HEK293 (cell line): ENCODE measurements at regions not wholly inside any gene's neighbourhood (a gene's known extent, or its start where the extent isn't known, plus 50 kb on each side); places are given as distances from the start of the nearest gene placed in this dataset.

Source experiments
- CTCF ChIA-PET: fragments of 350-600 bp; formaldehyde crosslinking; extraction: SDS; loops from one replicate; lab custom pipeline; 2021; ENCODE audit warnings: antibody characterized with exemption; lab: Yijun Ruan, JAX
- POLR2A ChIA-PET: fragments of 300-600 bp; formaldehyde crosslinking; extraction: SDS; loops from one replicate; lab custom pipeline; 2020; ENCODE audit warnings: antibody characterized with exemption, inconsistent platforms; lab: Yijun Ruan, JAX
- H3K27ac ChIP-seq: fragments of 200-500 bp; sonication (Bioruptor generic); 2 replicates; pipeline ENCODE4 v1.5.1; 2014; ENCODE audit warnings: low read depth, low read length, control low read depth, inconsistent platforms; ENCODE audit errors: extremely low read depth
- H3K36me3 ChIP-seq, 2 experiments: fragments of 200-500 bp in 1 of 2; sonication (Bioruptor generic) in 1 of 2; 1 replicate in 1 of 2; 2 replicates in 1 of 2; pipeline ENCODE4 v1.5.1; 2014 to 2017; ENCODE audit warnings: inconsistent platforms in 2 of 2, low read length in 2 of 2; ENCODE audit not compliant: control insufficient read depth in 2 of 2, insufficient read depth in 1 of 2
- H3K4me1 ChIP-seq: fragments of 200-500 bp; sonication (Bioruptor generic); 2 replicates; pipeline ENCODE4 v1.5.1; 2014; ENCODE audit warnings: mild to moderate bottlenecking, low read length, inconsistent platforms; ENCODE audit not compliant: control insufficient read depth, insufficient read depth
- H3K4me3 ChIP-seq: 2 replicates; pipeline ENCODE4 v1.5.1; 2011; ENCODE audit warnings: low read depth, mild to moderate bottlenecking, control low read depth, low read length, moderate library complexity
- H3K9me3 ChIP-seq: fragments of 200-500 bp; sonication (Bioruptor generic); 2 replicates; pipeline ENCODE4 v1.5.1; 2014; ENCODE audit warnings: low read depth, low read length, inconsistent platforms; ENCODE audit not compliant: control insufficient read depth, insufficient read depth
- OSR2 ChIP-seq: fragments of 450-650 bp; formaldehyde crosslinking; IDR thresholded peaks from 2 replicates; pipeline ENCODE4 v1.5.1; 2016; ENCODE audit warnings: missing biosample characterization, missing genetic modification characterization
- PRDM1 ChIP-seq: fragments of 450-650 bp; formaldehyde crosslinking; IDR thresholded peaks from 2 replicates; pipeline ENCODE4; 2016; ENCODE audit warnings: missing biosample characterization, missing genetic modification characterization
- SCRT1 ChIP-seq: fragments of 450-650 bp; formaldehyde crosslinking; IDR thresholded peaks from 2 replicates; pipeline ENCODE4 v1.5.1; 2016; ENCODE audit warnings: missing biosample characterization, missing genetic modification characterization, borderline replicate concordance
- ZBTB21 ChIP-seq: fragments of 450-650 bp; formaldehyde crosslinking; IDR thresholded peaks from 2 replicates; pipeline ENCODE4 v1.5.1; 2017; ENCODE audit warnings: missing biosample characterization, missing genetic modification characterization
- ZFP3 ChIP-seq: fragments of 450-650 bp; formaldehyde crosslinking; IDR thresholded peaks from 2 replicates; pipeline ENCODE4 v1.5.1; 2016; ENCODE audit warnings: low read depth, missing biosample characterization, missing genetic modification characterization
- ZNF140 ChIP-seq: fragments of 450-650 bp; formaldehyde crosslinking; IDR thresholded peaks from 2 replicates; pipeline ENCODE4 v1.5.1; 2016; ENCODE audit warnings: missing biosample characterization, missing genetic modification characterization
- ZNF155 ChIP-seq: fragments of 450-650 bp; formaldehyde crosslinking; IDR thresholded peaks from 2 replicates; pipeline ENCODE4 v1.5.1; 2016; ENCODE audit warnings: missing biosample characterization, missing genetic modification characterization
- ZNF16 ChIP-seq: fragments of 450-650 bp; formaldehyde crosslinking; IDR thresholded peaks from 2 replicates; pipeline ENCODE4 v1.5.1; 2016; ENCODE audit warnings: low read depth, missing biosample characterization, missing genetic modification characterization
- ZNF2 ChIP-seq: fragments of 450-650 bp; formaldehyde crosslinking; IDR thresholded peaks from 2 replicates; pipeline ENCODE4 v1.5.1; 2016; ENCODE audit warnings: missing biosample characterization, missing genetic modification characterization
- ZNF211 ChIP-seq: fragments of 450-650 bp; formaldehyde crosslinking; IDR thresholded peaks from 2 replicates; pipeline ENCODE4 v1.5.1; 2016; ENCODE audit warnings: low read depth, missing biosample characterization, missing genetic modification characterization
- ZNF416 ChIP-seq: fragments of 450-650 bp; formaldehyde crosslinking; IDR thresholded peaks from 2 replicates; pipeline ENCODE4 v1.5.1; 2016; ENCODE audit warnings: missing biosample characterization, missing genetic modification characterization
- ZNF585B ChIP-seq: fragments of 450-650 bp; formaldehyde crosslinking; IDR thresholded peaks from 2 replicates; pipeline ENCODE4 v1.5.1; 2016; ENCODE audit warnings: missing biosample characterization, missing genetic modification characterization
- ZNF621 ChIP-seq: fragments of 450-650 bp; formaldehyde crosslinking; IDR thresholded peaks from 2 replicates; pipeline ENCODE4 v1.5.1; 2017; ENCODE audit warnings: missing biosample characterization, missing genetic modification characterization
- ZXDB ChIP-seq: fragments of 450-650 bp; formaldehyde crosslinking; IDR thresholded peaks from 2 replicates; pipeline ENCODE4 v1.5.1; 2016; ENCODE audit warnings: missing biosample characterization, missing genetic modification characterization
- TF ChIP-seq, protein P1 (sequence below): fragments of 450-650 bp; IDR thresholded peaks from 2 replicates; pipeline ENCODE4 v1.5.1; 2018; ENCODE audit warnings: missing biosample characterization, missing genetic modification characterization
- TF ChIP-seq, protein P2 (sequence below): fragments of 450-650 bp; formaldehyde crosslinking; IDR thresholded peaks from 2 replicates; pipeline ENCODE4 v1.5.1; 2016; ENCODE audit warnings: missing biosample characterization, missing genetic modification characterization
- TF ChIP-seq, protein P3 (sequence below): fragments of 450-650 bp; formaldehyde crosslinking; IDR thresholded peaks from 2 replicates; pipeline ENCODE4 v1.5.1; 2016; ENCODE audit warnings: missing biosample characterization, missing genetic modification characterization
- TF ChIP-seq, protein P4 (sequence below): fragments of 450-650 bp; formaldehyde crosslinking; IDR thresholded peaks from 2 replicates; pipeline ENCODE4 v1.5.1; 2016; ENCODE audit warnings: missing biosample characterization, missing genetic modification characterization
- TF ChIP-seq, protein P5 (sequence below): fragments of 450-650 bp; formaldehyde crosslinking; IDR thresholded peaks from 2 replicates; pipeline ENCODE4 v1.5.1; 2016; ENCODE audit warnings: missing biosample characterization, missing genetic modification characterization
- TF ChIP-seq, protein P6 (sequence below): fragments of 450-650 bp; formaldehyde crosslinking; IDR thresholded peaks from 2 replicates; pipeline ENCODE4 v1.5.1; 2017; ENCODE audit warnings: missing biosample characterization, missing genetic modification characterization

DNA sequence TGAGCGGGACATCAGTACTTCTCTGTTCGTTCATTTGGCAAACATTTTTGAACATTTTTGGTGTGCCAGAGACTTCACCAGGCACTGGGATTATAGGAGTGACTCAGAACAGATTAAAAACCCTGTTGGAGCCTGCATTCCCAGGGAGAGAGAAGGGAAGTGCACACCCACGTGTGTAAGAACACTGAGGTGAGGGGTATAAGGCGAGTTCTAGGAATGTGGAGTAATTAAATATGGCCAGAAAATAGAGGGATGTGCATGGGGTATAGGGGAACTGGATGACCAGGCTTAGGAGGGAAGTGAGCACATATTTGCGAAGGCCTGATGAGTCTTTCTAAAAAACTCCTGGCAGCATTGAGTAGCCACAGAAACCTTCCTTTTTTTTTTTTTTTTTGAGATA lies 401.2 kb upstream of the C2CD4B start:
- H3K36me3 ChIP-seq = no peaks in the 10 kb centered on the region
- ChIA-PET POLR2A (no interaction called here), CTCF (no interaction called here)

DNA sequence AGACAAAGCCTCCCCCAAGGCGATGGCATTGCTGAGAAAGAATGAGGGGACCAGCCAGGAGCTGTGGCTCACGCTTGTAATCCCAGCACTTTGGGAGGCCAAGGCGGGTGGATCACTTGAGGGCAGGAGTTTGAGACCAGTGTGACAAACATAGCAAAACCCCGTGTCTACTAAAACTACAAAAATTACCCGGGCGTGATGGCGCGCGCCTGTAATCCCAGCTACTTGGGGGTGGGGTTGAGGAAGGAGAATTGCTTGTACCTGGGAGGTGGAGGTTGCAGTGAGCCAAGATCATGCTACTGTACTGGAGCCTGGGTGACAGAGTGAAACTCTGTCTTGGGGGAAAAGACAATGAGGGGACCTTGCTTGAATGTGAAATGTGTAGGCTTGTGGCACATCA lies 402.4 kb upstream of the C2CD4B start:
- POLR2A ChIA-PET = no interaction called here
- CTCF ChIA-PET = no interaction called here
- Histone ChIP-seq H3K36me3 (no peaks in the 10 kb centered on the region), H3K4me1 (peaks cover 12% of the 10 kb centered on the region), H3K27ac (no peak overlapping the region), H3K4me3 (no peak overlapping the region), H3K9me3 (no peaks in the 10 kb centered on the region)
- no peak for TF ChIP-seq ZNF416 (tag by site-specific recombination)
- TF ChIP-seq, protein P1, sequence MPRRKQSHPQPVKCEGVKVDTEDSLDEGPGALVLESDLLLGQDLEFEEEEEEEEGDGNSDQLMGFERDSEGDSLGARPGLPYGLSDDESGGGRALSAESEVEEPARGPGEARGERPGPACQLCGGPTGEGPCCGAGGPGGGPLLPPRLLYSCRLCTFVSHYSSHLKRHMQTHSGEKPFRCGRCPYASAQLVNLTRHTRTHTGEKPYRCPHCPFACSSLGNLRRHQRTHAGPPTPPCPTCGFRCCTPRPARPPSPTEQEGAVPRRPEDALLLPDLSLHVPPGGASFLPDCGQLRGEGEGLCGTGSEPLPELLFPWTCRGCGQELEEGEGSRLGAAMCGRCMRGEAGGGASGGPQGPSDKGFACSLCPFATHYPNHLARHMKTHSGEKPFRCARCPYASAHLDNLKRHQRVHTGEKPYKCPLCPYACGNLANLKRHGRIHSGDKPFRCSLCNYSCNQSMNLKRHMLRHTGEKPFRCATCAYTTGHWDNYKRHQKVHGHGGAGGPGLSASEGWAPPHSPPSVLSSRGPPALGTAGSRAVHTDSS (tag by site-specific recombination) = no peak
- no peak for TF ChIP-seq ZNF2 (tag by site-specific recombination)
- TF ChIP-seq OSR2 (tag by site-specific recombination) = no peak
- no peak for TF ChIP-seq ZNF155 (tag by site-specific recombination)
- TF ChIP-seq, protein P2, sequence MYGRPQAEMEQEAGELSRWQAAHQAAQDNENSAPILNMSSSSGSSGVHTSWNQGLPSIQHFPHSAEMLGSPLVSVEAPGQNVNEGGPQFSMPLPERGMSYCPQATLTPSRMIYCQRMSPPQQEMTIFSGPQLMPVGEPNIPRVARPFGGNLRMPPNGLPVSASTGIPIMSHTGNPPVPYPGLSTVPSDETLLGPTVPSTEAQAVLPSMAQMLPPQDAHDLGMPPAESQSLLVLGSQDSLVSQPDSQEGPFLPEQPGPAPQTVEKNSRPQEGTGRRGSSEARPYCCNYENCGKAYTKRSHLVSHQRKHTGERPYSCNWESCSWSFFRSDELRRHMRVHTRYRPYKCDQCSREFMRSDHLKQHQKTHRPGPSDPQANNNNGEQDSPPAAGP (tag by site-specific recombination) = no peak
- TF ChIP-seq, protein P3, sequence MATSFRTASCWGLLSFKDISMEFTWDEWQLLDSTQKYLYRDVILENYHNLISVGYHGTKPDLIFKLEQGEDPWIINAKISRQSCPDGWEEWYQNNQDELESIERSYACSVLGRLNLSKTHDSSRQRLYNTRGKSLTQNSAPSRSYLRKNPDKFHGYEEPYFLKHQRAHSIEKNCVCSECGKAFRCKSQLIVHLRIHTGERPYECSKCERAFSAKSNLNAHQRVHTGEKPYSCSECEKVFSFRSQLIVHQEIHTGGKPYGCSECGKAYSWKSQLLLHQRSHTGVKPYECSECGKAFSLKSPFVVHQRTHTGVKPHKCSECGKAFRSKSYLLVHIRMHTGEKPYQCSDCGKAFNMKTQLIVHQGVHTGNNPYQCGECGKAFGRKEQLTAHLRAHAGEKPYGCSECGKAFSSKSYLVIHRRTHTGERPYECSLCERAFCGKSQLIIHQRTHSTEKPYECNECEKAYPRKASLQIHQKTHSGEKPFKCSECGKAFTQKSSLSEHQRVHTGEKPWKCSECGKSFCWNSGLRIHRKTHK (tag by site-specific recombination) = no peak
- TF ChIP-seq ZXDB (tag by site-specific recombination) = no peak
- no peak for TF ChIP-seq SCRT1 (tag by site-specific recombination)
- no peak for TF ChIP-seq ZBTB21
- TF ChIP-seq ZNF140 (tag by site-specific recombination) = no peak
- TF ChIP-seq, protein P4, sequence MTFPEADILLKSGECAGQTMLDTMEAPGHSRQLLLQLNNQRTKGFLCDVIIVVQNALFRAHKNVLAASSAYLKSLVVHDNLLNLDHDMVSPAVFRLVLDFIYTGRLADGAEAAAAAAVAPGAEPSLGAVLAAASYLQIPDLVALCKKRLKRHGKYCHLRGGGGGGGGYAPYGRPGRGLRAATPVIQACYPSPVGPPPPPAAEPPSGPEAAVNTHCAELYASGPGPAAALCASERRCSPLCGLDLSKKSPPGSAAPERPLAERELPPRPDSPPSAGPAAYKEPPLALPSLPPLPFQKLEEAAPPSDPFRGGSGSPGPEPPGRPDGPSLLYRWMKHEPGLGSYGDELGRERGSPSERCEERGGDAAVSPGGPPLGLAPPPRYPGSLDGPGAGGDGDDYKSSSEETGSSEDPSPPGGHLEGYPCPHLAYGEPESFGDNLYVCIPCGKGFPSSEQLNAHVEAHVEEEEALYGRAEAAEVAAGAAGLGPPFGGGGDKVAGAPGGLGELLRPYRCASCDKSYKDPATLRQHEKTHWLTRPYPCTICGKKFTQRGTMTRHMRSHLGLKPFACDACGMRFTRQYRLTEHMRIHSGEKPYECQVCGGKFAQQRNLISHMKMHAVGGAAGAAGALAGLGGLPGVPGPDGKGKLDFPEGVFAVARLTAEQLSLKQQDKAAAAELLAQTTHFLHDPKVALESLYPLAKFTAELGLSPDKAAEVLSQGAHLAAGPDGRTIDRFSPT (tag by site-specific recombination) = no peak
- TF ChIP-seq, protein P5, sequence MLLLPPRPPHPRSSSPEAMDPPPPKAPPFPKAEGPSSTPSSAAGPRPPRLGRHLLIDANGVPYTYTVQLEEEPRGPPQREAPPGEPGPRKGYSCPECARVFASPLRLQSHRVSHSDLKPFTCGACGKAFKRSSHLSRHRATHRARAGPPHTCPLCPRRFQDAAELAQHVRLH = no peak
- TF ChIP-seq, protein P6, sequence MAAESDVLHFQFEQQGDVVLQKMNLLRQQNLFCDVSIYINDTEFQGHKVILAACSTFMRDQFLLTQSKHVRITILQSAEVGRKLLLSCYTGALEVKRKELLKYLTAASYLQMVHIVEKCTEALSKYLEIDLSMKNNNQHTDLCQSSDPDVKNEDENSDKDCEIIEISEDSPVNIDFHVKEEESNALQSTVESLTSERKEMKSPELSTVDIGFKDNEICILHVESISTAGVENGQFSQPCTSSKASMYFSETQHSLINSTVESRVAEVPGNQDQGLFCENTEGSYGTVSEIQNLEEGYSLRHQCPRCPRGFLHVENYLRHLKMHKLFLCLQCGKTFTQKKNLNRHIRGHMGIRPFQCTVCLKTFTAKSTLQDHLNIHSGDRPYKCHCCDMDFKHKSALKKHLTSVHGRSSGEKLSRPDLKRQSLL = no peak
- no peak for TF ChIP-seq ZNF211 (tag by site-specific recombination)
- no peak for TF ChIP-seq ZNF16
- TF ChIP-seq PRDM1 = no peak
- no peak for TF ChIP-seq ZNF621 (tag by site-specific recombination)
- TF ChIP-seq ZFP3 (tag by site-specific recombination) = no peak

More for the DNA sequence above, 401.2 kb upstream of the C2CD4B start:
- H3K9me3 ChIP-seq = no peaks in the 10 kb centered on the region
- no peak overlapping the region for H3K27ac ChIP-seq
- no peak overlapping the region for H3K4me3 ChIP-seq
- no peak for TF ChIP-seq ZNF585B
- H3K4me1 ChIP-seq = peaks cover 12% of the 10 kb centered on the region
